PC-9 (cell line): ENCODE measurements at regions not wholly inside any gene's neighbourhood (a gene's known extent, or its start where the extent isn't known, plus 50 kb on each side); places are given as distances from the start of the nearest gene placed in this dataset.

Experiments used
- BruUV-seq: library from RNA; stranded (reverse); fragments of 400-500 nt; replicated peaks from 2 replicates; lab custom pipeline; 2021; lab: Mats Ljungman, UMichigan
- CTCF ChIA-PET: fragments of 300-600 bp; sonication (Branson Sonifier 250); formaldehyde crosslinking; loops from one replicate; lab custom pipeline; 2022; ENCODE audit warnings: antibody characterized with exemption; lab: Charles Lee
- POLR2A ChIA-PET: fragments of 300-600 bp; sonication (Branson Sonifier 250); formaldehyde crosslinking; loops from one replicate; lab custom pipeline; 2022; ENCODE audit warnings: antibody characterized with exemption; ENCODE audit not compliant: unreplicated experiment; lab: Charles Lee
- DNase-seq, 2 experiments: peaks; one replicate each; pipeline versions ENCODE4 v3.0.0 to v3.0.0-alpha.2; 2015 to 2022; ENCODE audit warnings: mixed read lengths in 1 of 2
- H2AFZ ChIP-seq: fragments of 200-600 bp; sonication (generic); 2 replicates; pipeline ENCODE4 v1.8.1; 2017; ENCODE audit warnings: antibody characterized with exemption
- H3F3A ChIP-seq: fragments of 200-600 bp; sonication (generic); 2 replicates; pipeline ENCODE4 v1.8.1; 2017; ENCODE audit warnings: antibody characterized with exemption, mild to moderate bottlenecking, low read depth; ENCODE audit not compliant: insufficient read depth
- H3K27ac ChIP-seq: fragments of 200-600 bp; sonication (generic); 2 replicates; pipeline ENCODE4 v1.6.1; 2016; ENCODE audit warnings: mixed run types
- H3K27me3 ChIP-seq: fragments of 200-600 bp; sonication (generic); 2 replicates; pipeline ENCODE4 v1.6.1; 2016; ENCODE audit warnings: low read depth, mixed run types; ENCODE audit not compliant: insufficient read depth
- H3K36me3 ChIP-seq: fragments of 200-600 bp; sonication (generic); 2 replicates; pipeline ENCODE4 v1.6.1; 2016; ENCODE audit warnings: low read depth, mixed run types
- H3K4me1 ChIP-seq: fragments of 200-600 bp; sonication (generic); replicated peaks from 2 replicates; pipeline ENCODE4 v1.6.1; 2016; ENCODE audit warnings: mixed run types; ENCODE audit not compliant: insufficient read depth
- H3K4me2 ChIP-seq: fragments of 200-600 bp; sonication (generic); 2 replicates; pipeline ENCODE4 v1.6.1; 2017; ENCODE audit warnings: mixed run types
- H3K4me3 ChIP-seq: fragments of 200-600 bp; sonication (generic); 2 replicates; pipeline ENCODE4 v1.6.1; 2016; ENCODE audit warnings: mixed run types
- H3K79me2 ChIP-seq: fragments of 200-600 bp; sonication (generic); 2 replicates; pipeline ENCODE4 v1.6.1; 2017; ENCODE audit warnings: low read depth, mixed run types
- H3K9me2 ChIP-seq: fragments of 200-600 bp; sonication (generic); 2 replicates; pipeline ENCODE4 v1.8.1; 2017; ENCODE audit warnings: mild to moderate bottlenecking; ENCODE audit not compliant: insufficient read depth
- H3K9me3 ChIP-seq: fragments of 200-600 bp; sonication (generic); 2 replicates; pipeline ENCODE4 v1.8.1; 2016; ENCODE audit warnings: low read depth; ENCODE audit not compliant: insufficient read depth
- H4K20me1 ChIP-seq: fragments of 200-600 bp; sonication (generic); 2 replicates; pipeline ENCODE4 v1.8.1; 2017; ENCODE audit not compliant: insufficient read depth
- EZH2 ChIP-seq: fragments of 200-600 bp; sonication (generic); IDR thresholded peaks from 2 replicates; pipeline ENCODE4 v1.8.0; 2017; ENCODE audit warnings: antibody characterized with exemption, low read depth
- intact Hi-C: fragments of 100-400 bp; cut with micrococcal nuclease; formaldehyde crosslinking; loops from one replicate; pipeline ENCODE4 v1.10.0; 2022; ENCODE audit not compliant: unreplicated experiment
- TF ChIP-seq, protein P1 (sequence below): fragments of 200-600 bp; sonication (generic); conservative IDR thresholded peaks from 2 replicates; pipeline ENCODE4 v1.6.1; 2017; ENCODE audit warnings: mixed run types, antibody characterized with exemption, mild to moderate bottlenecking, moderate library complexity

DNA sequence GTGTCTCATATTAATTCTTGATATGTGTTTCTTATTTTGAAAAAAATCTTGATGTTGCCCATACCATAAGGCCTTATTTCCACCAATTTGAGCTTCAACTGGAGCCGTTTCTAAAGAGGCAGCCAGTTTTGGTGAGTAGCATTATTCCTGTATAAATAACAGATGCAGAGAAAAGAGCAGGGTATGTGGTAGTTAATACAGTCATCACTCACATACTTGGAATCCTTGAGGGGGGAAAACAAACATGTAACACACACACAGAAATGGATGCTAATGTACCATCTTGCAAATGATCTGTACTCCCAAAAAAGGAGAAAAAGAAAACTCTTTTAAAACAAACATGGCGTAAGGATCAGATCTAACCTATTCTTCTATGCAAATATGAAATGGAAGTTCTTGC lies 389.7 kb downstream of the GPM6A start:
- CTCF ChIA-PET, result no interaction called here
- Histone ChIP-seq H3K79me2 (no peaks in the 10 kb centered on the region), H3K27me3 (no peaks in the 10 kb centered on the region), H3F3A (peaks cover 6% of the 10 kb centered on the region; the same call in 1 of the 2 replicates), H3K27ac (no peak overlapping the region), H3K4me3 (no peak overlapping the region), H3K9me2 (no peaks in the 10 kb centered on the region), H3K36me3 (no peaks in the 10 kb centered on the region), H3K9me3 (no peaks in the 10 kb centered on the region; the same call in 1 of the 2 replicates), H3K4me2 (no peak overlapping the region), H2AFZ (no peak overlapping the region), H4K20me1 (no peaks in the 10 kb centered on the region), H3K4me1 (peaks cover 18% of the 10 kb centered on the region)
- POLR2A ChIA-PET, result no interaction called here
- no TSS peak for BruUV-seq
- DNase-seq, result no peak
- intact Hi-C loops, result no loop called here
- TF ChIP-seq EZH2, result no peak
- TF ChIP-seq, protein P1, sequence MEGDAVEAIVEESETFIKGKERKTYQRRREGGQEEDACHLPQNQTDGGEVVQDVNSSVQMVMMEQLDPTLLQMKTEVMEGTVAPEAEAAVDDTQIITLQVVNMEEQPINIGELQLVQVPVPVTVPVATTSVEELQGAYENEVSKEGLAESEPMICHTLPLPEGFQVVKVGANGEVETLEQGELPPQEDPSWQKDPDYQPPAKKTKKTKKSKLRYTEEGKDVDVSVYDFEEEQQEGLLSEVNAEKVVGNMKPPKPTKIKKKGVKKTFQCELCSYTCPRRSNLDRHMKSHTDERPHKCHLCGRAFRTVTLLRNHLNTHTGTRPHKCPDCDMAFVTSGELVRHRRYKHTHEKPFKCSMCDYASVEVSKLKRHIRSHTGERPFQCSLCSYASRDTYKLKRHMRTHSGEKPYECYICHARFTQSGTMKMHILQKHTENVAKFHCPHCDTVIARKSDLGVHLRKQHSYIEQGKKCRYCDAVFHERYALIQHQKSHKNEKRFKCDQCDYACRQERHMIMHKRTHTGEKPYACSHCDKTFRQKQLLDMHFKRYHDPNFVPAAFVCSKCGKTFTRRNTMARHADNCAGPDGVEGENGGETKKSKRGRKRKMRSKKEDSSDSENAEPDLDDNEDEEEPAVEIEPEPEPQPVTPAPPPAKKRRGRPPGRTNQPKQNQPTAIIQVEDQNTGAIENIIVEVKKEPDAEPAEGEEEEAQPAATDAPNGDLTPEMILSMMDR, result no peak

- Histone ChIP-seq H3K9me2 (no peaks in the 10 kb centered on the region), H3K4me3 (no peak overlapping the region), H3K27ac (no peak overlapping the region), H3K4me1 (peaks cover 12% of the 10 kb centered on the region), H3F3A (0 out of 2 replicates have a peak, but pooled peaks cover under 1% of the 10 kb centered on the region), H2AFZ (no peak overlapping the region), H3K36me3 (no peaks in the 10 kb centered on the region), H4K20me1 (no peaks in the 10 kb centered on the region), H3K79me2 (no peaks in the 10 kb centered on the region), H3K27me3 (no peaks in the 10 kb centered on the region), H3K9me3 (no peaks in the 10 kb centered on the region; the same call in 1 of the 2 replicates), H3K4me2 (no peak overlapping the region)
- TF ChIP-seq EZH2, result no peak
- TF ChIP-seq, protein P1, result no peak
- DNase-seq, result no peak
- POLR2A ChIA-PET, result no interaction called here
- CTCF ChIA-PET, result no interaction called here
- intact Hi-C loops, result no loop called here
- no TSS peak for BruUV-seq
These were observed 388.0 kb downstream of the GPM6A start for GRCh38 chr4:175424111-175424510.

- CTCF ChIA-PET, result no interaction called here
These were observed 384.3 kb downstream of the GPM6A start for GRCh38 chr4:175427751-175428150.

More at GRCh38 chr4:175427751-175428150, 384.3 kb downstream of the GPM6A start:
- no peaks in the 10 kb centered on the region for H3K27me3 ChIP-seq
- DNase-seq, result no peak
- no peak overlapping the region for H3K4me3 ChIP-seq
- no peak overlapping the region for H3K4me2 ChIP-seq
- no peak for TF ChIP-seq EZH2
- TF ChIP-seq, protein P1, result no peak
- no TSS peak for BruUV-seq
- intact Hi-C loops, result no loop called here
- no peak overlapping the region for H2AFZ ChIP-seq
- H4K20me1 ChIP-seq, result no peaks in the 10 kb centered on the region
- H3K36me3 ChIP-seq, result no peaks in the 10 kb centered on the region
- no peaks in the 10 kb centered on the region for H3K4me1 ChIP-seq
- POLR2A ChIA-PET, result no interaction called here
- H3K9me3 ChIP-seq, result no peaks in the 10 kb centered on the region; the same call in 1 of the 2 replicates
- H3K79me2 ChIP-seq, result no peaks in the 10 kb centered on the region
- no peaks in the 10 kb centered on the region for H3F3A ChIP-seq
- H3K27ac ChIP-seq, result no peak overlapping the region
- H3K9me2 ChIP-seq, result no peaks in the 10 kb centered on the region
